MM.1S (cell line): ENCODE measurements at regions not wholly inside any gene's neighbourhood (a gene's known extent, or its start where the extent isn't known, plus 50 kb on each side); places are given as distances from the start of the nearest gene placed in this dataset.

Experiments used
- EZH2 ChIP-seq: fragments of 300-600 bp; sonication (generic); optimal IDR thresholded peaks from 2 replicates; pipeline ENCODE3; 2017; ENCODE audit warnings: low read depth, mild to moderate bottlenecking, antibody characterized with exemption, low read length, mixed read lengths
- EZH2phosphoT487 ChIP-seq: fragments of 300-600 bp; sonication (generic); IDR thresholded peaks from 2 replicates; pipeline ENCODE4 v1.6.1; 2018; ENCODE audit warnings: antibody characterized with exemption, low read length
- TF ChIP-seq, protein P1 (sequence below): fragments of 300-600 bp; sonication (generic); IDR thresholded peaks from 2 replicates; pipeline ENCODE4 v1.5.1; 2016; ENCODE audit warnings: antibody characterized with exemption, low read length, mixed read lengths

DNA sequence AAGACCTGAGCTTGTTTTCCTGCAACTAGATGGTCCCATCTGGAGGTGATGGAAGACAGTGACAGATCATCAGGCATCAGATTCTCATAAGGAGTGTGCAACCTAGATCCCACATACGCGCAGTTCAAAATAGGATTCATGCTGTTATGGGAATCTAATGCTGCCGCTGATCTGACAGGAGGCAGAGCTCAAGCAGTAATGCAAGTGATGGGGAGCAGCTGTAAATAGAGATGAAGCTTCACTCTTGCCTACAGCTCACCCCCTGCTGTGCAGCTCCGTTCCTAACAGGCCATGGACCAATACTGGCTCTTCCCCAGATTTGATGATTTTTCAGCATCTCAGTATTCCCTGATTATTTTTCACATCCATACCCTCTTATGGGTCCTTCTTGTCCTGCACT lies 208.4 kb upstream of the RXFP2 start:
- TF ChIP-seq, protein P1, sequence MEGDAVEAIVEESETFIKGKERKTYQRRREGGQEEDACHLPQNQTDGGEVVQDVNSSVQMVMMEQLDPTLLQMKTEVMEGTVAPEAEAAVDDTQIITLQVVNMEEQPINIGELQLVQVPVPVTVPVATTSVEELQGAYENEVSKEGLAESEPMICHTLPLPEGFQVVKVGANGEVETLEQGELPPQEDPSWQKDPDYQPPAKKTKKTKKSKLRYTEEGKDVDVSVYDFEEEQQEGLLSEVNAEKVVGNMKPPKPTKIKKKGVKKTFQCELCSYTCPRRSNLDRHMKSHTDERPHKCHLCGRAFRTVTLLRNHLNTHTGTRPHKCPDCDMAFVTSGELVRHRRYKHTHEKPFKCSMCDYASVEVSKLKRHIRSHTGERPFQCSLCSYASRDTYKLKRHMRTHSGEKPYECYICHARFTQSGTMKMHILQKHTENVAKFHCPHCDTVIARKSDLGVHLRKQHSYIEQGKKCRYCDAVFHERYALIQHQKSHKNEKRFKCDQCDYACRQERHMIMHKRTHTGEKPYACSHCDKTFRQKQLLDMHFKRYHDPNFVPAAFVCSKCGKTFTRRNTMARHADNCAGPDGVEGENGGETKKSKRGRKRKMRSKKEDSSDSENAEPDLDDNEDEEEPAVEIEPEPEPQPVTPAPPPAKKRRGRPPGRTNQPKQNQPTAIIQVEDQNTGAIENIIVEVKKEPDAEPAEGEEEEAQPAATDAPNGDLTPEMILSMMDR, result no peak
- TF ChIP-seq EZH2phosphoT487 (no peak), EZH2 (no peak)
